Neural progenitor cell (in vitro differentiated cells): ENCODE measurements at regions not wholly inside any gene's neighbourhood (a gene's known extent, or its start where the extent isn't known, plus 50 kb on each side); places are given as distances from the start of the nearest gene placed in this dataset.

Experiments used
- EZH2 ChIP-seq: fragments of 200-600 bp; sonication (generic); IDR thresholded peaks from 2 replicates; pipeline ENCODE4 v1.6.1; 2017; ENCODE audit warnings: antibody characterized with exemption, mild to moderate bottlenecking, moderate library complexity
- TF ChIP-seq, protein P1 (sequence below): fragments of 200-600 bp; sonication (generic); IDR thresholded peaks from 2 replicates; pipeline ENCODE4 v1.5.1; 2017; ENCODE audit warnings: antibody characterized with exemption, mild to moderate bottlenecking

DNA sequence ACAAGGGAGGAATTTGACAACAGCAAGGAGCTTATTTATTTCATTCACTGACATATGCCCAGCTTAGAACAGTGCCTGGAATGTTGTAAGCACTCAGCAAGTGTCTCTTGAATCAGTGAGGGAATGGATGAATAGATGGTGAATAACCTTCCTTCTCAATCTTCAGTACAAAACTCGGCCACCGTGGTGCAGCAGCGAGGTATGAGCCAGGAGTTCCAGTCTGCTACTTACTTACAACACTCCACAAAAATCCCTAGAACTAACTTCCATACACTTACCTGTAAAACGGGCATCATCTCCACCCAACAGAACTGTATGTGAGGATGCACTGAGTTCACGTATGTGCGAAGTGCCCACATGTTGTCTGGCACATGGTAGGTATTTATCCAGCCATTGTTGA is 237.4 kb downstream of the WDR11 start:
- TF ChIP-seq, protein P1, sequence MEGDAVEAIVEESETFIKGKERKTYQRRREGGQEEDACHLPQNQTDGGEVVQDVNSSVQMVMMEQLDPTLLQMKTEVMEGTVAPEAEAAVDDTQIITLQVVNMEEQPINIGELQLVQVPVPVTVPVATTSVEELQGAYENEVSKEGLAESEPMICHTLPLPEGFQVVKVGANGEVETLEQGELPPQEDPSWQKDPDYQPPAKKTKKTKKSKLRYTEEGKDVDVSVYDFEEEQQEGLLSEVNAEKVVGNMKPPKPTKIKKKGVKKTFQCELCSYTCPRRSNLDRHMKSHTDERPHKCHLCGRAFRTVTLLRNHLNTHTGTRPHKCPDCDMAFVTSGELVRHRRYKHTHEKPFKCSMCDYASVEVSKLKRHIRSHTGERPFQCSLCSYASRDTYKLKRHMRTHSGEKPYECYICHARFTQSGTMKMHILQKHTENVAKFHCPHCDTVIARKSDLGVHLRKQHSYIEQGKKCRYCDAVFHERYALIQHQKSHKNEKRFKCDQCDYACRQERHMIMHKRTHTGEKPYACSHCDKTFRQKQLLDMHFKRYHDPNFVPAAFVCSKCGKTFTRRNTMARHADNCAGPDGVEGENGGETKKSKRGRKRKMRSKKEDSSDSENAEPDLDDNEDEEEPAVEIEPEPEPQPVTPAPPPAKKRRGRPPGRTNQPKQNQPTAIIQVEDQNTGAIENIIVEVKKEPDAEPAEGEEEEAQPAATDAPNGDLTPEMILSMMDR = peak; percentile 49
- TF ChIP-seq EZH2 = no peak
